Osteocyte (in vitro differentiated cells): ENCODE measurements at regions not wholly inside any gene's neighbourhood (a gene's known extent, or its start where the extent isn't known, plus 50 kb on each side); places are given as distances from the start of the nearest gene placed in this dataset.
"Not testable (repeated sequence)": the region's sequence is repeated elsewhere in the genome, so short reads cannot be mapped to it uniquely, and the experiment has no call there.

Source experiments
- DNase-seq: peaks from one replicate; pipeline ENCODE4 v3.0.0; 2021; ENCODE audit warnings: mixed read lengths; ENCODE audit not compliant: unreplicated experiment; ENCODE audit errors: extremely low spot score
- H3K27ac Mint-ChIP-seq: one replicate; pipeline ENCODE4 v1.8.0; 2021; ENCODE audit warnings: mild to moderate bottlenecking, mixed read lengths; ENCODE audit not compliant: unreplicated experiment
- H3K27me3 Mint-ChIP-seq: one replicate; pipeline ENCODE4 v1.8.0; 2021; ENCODE audit warnings: mixed read lengths; ENCODE audit not compliant: unreplicated experiment
- H3K36me3 Mint-ChIP-seq: one replicate; pipeline ENCODE4 v1.8.0; 2021; ENCODE audit warnings: mixed read lengths; ENCODE audit not compliant: unreplicated experiment
- H3K4me1 Mint-ChIP-seq: one replicate; pipeline ENCODE4 v1.8.0; 2021; ENCODE audit warnings: mixed read lengths; ENCODE audit not compliant: unreplicated experiment
- H3K4me3 Mint-ChIP-seq: one replicate; pipeline ENCODE4 v1.8.0; 2021; ENCODE audit warnings: mild to moderate bottlenecking, moderate library complexity, mixed read lengths; ENCODE audit not compliant: unreplicated experiment
- H3K9me3 Mint-ChIP-seq: one replicate; pipeline ENCODE4 v1.8.0; 2021; ENCODE audit warnings: mixed read lengths; ENCODE audit not compliant: unreplicated experiment
- TF ChIP-seq, protein P1 (sequence below): fragments of 200-600 bp; sonication (generic); IDR thresholded peaks from 2 replicates; pipeline ENCODE4 v1.5.0; 2021; ENCODE audit warnings: antibody characterized with exemption, mild to moderate bottlenecking, moderate library complexity

DNA sequence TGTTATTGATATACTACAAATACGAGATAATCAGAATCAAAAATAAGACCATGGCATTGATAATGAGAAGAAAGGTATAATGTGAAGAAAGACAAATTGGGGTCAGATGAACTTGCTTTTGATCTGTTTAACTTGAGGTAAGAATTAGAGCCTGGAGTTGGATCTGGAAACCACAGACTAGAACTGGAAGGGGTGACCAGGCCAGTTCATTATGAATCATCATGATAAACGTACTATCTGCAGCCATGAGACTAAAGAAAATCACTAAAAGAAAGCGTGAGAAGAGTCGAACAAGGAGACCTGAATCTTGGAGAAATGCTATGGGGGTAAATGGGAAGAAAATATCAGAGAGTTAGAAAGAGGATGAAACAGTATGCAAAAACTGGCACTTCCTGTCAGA is 967.5 kb downstream of the NR2F1-AS1 start:
- DNase-seq = no peak
- Mint-ChIP-seq H3K36me3 (no peaks in the 10 kb centered on the region), H3K4me3 (no peak overlapping the region), H3K27ac (no peak overlapping the region), H3K9me3 (no peaks in the 10 kb centered on the region), H3K4me1 (no peaks in the 10 kb centered on the region), H3K27me3 (no peaks in the 10 kb centered on the region)
- TF ChIP-seq, protein P1, sequence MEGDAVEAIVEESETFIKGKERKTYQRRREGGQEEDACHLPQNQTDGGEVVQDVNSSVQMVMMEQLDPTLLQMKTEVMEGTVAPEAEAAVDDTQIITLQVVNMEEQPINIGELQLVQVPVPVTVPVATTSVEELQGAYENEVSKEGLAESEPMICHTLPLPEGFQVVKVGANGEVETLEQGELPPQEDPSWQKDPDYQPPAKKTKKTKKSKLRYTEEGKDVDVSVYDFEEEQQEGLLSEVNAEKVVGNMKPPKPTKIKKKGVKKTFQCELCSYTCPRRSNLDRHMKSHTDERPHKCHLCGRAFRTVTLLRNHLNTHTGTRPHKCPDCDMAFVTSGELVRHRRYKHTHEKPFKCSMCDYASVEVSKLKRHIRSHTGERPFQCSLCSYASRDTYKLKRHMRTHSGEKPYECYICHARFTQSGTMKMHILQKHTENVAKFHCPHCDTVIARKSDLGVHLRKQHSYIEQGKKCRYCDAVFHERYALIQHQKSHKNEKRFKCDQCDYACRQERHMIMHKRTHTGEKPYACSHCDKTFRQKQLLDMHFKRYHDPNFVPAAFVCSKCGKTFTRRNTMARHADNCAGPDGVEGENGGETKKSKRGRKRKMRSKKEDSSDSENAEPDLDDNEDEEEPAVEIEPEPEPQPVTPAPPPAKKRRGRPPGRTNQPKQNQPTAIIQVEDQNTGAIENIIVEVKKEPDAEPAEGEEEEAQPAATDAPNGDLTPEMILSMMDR = no peak

DNA sequence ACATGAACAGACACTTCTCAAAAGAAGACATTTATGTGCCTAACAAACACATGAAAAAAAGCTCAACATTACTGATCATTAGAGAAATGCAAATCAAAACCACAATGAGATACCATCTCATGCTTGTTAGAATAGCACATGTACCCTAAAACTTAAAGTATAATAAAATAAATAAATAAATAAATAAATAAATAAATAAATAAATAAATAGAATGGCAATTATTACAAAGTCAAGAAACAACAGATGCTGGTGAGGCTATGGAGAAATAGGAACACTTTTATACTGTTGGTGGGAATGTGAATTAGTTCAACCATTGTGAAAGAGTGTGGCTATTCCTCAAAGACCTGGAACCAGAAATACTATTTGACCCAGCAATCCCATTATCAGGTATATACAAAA is 970.6 kb downstream of the NR2F1-AS1 start:
- H3K9me3 Mint-ChIP-seq = not testable (repeated sequence)

DNA sequence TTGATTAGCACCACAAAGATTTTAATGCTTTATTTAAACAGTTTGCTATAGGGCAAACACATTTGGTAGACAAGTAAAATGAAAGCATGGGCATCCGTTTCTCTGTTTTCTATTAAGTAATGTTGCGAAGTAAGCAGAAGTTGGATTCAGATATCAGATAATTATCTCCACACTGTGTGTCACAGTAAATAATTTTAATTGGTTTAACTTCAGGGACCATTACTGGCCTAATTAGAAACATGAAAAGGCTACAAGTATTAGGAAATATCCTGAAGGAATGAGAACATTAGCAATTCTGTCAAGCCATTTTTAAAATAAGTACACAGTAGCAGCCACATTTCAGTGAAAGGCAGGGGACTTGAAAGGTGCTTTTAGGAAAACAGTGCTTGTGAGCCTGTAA is 975.4 kb downstream of the NR2F1-AS1 start:
- no peak overlapping the region for H3K27ac Mint-ChIP-seq
- no peak overlapping the region for H3K4me3 Mint-ChIP-seq
- no peak for DNase-seq
- no peaks in the 10 kb centered on the region for H3K36me3 Mint-ChIP-seq
- peaks cover 10% of the 10 kb centered on the region for H3K4me1 Mint-ChIP-seq
- no peaks in the 10 kb centered on the region for H3K27me3 Mint-ChIP-seq
- peaks cover 5% of the 10 kb centered on the region for H3K9me3 Mint-ChIP-seq
- TF ChIP-seq, protein P1 = no peak

More for the DNA sequence above, 970.6 kb downstream of the NR2F1-AS1 start:
- H3K4me3 Mint-ChIP-seq, H3K36me3 Mint-ChIP-seq, H3K4me1 Mint-ChIP-seq, H3K27ac Mint-ChIP-seq, DNase-seq, H3K27me3 Mint-ChIP-seq: not testable (repeated sequence)

DNA sequence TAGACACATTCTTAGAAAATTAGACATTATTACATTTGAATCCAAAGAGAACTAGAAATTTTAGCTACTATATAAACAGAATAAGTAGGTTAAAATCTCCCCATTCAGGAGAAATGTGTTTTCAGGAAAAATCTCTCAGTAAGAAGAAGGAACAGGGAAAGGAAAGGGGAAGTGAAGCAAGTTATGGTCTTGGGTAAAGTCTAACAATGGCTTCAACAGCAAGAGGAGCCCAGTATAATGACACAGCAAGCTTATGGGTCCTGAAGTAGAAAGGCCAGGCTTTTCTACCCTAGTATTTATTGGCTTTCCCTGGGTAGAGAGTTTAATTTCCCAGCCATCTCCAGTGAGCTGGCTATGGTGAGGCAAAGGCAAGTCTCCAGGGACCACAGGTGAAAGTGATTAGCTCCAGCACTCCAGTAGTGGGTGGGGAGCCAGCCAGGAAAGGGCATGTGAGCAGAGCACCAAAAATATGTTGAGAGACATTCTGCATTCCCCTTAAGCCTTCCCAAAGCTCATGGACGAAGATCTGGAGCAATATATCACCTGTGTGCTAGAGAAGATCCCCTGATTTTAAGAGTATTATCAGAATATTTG is 981.7 kb downstream of the NR2F1-AS1 start:
- Mint-ChIP-seq H3K4me3 (no peak overlapping the region), H3K27me3 (no peaks in the 10 kb centered on the region), H3K9me3 (peaks cover 11% of the 10 kb centered on the region), H3K36me3 (no peaks in the 10 kb centered on the region), H3K4me1 (peaks cover 2% of the 10 kb centered on the region), H3K27ac (no peak overlapping the region)
- TF ChIP-seq, protein P1 = no peak
- no peak for DNase-seq

DNA sequence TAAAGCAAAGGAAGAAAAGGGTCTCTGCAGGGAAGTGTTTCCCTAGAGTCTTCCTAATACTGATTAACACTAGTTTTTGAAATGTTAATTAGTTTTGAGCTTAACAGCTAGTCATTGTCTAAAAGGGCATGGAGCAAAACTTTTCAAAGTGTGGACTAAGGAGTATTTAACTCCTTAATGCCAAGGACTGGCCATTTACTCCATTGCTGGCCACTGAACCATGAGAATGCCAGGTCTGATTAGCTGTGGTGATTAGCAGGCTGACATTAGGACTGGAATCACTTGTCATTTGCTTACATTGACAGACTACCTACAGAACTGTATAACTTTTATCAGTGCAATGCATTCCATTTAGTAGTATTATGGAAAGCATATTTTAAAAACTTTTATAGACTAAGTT is 987.0 kb downstream of the NR2F1-AS1 start:
- Mint-ChIP-seq H3K27me3 (no peaks in the 10 kb centered on the region), H3K9me3 (peaks cover 9% of the 10 kb centered on the region), H3K36me3 (no peaks in the 10 kb centered on the region), H3K27ac (no peak overlapping the region), H3K4me3 (no peak overlapping the region), H3K4me1 (peaks cover under 1% of the 10 kb centered on the region)
- DNase-seq = no peak
- TF ChIP-seq, protein P1 = no peak

DNA sequence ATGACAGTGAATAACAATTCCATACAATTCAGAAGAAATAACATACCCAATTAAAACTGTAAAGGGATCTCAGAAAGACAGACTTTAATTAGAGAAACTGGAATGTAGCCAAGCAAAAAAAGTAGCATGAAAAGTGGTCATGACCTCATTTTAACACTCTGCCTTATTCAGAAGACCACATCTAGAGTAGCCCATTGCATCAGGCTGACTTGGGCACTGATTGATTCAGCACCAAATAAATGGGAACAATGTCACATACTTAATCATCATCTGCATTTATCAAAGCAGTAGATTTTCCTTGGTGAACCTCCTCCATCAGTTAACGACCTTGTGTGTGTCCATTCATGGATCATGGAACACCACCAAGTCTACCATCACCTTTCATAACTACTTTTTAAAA is 992.1 kb downstream of the NR2F1-AS1 start:
- Mint-ChIP-seq H3K9me3 (peaks cover 3% of the 10 kb centered on the region), H3K4me1 (peaks cover 3% of the 10 kb centered on the region), H3K36me3 (no peaks in the 10 kb centered on the region), H3K27ac (no peak overlapping the region), H3K4me3 (no peak overlapping the region), H3K27me3 (no peaks in the 10 kb centered on the region)
- DNase-seq = no peak
- TF ChIP-seq, protein P1 = no peak
